GM18858 (cell line): ENCODE measurements at regions not wholly inside any gene's neighbourhood (a gene's known extent, or its start where the extent isn't known, plus 50 kb on each side); places are given as distances from the start of the nearest gene placed in this dataset.
"Not testable (repeated sequence)": the region's sequence is repeated elsewhere in the genome, so short reads cannot be mapped to it uniquely, and the experiment has no call there.

ENCODE experiments used
- ATAC-seq: cut with Tn5 transposase; IDR thresholded peaks from one replicate; pipeline ENCODE4 v1.9.1; 2021; ENCODE audit not compliant: unreplicated experiment

DNA sequence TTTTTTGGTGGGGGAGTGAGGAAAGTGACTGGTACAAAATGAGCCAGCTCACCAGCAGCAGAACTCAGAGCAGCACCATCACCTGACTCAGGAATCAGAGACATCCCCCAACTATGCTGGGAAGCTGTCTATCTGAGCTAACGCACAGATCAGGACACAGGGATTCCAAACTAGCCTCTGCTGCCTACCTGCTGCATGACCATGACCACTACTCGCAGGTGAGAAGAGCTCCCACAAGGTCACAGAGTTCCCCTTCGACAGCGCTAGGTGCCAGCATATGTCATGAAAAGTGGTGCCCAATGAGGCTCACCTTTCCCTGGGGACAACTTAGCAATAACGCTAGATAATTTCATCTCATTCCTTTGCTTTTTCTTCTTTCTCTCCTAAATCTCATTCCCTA is 662.6 kb upstream of the CPEB2 start:
- no peak for ATAC-seq

DNA sequence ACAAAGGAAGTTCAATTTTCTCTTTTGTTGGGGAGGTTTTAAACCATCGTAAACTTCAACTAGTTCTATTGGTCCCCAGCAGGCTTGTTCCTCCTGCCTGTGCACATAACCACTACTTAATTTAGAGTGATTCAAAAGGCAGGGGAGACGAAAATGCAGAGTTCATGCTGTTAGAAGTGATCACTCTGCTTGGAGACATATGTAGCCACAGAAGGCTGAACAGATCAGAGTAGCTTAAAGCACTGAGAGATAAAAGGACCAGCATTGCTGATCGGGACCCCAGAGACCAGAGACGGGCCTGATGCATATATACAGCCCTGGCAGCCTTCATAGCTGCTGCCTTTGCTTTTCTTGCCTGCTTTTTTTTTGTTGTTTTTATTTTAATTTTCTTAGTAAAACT is 662.0 kb upstream of the CPEB2 start:
- ATAC-seq = no peak

DNA sequence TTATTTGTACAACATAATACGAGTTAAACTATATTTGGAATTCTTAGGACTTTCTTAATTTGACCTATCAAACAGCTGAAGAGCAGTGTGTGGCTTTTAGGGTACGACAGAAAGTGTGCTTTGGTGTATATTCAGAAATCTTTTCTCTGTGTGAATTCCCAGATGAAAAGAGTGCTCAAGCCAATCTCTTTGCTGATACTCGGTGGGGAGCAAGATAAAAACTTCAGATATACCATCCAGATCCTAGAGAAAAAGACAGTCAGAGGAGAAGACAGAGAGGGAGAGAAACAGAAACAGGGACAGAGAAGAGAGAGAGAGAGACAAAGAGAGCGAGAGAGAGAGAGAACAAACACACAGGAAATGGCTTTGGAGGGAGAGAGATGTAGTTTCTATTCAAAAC is 658.3 kb upstream of the CPEB2 start:
- ATAC-seq = no peak

DNA sequence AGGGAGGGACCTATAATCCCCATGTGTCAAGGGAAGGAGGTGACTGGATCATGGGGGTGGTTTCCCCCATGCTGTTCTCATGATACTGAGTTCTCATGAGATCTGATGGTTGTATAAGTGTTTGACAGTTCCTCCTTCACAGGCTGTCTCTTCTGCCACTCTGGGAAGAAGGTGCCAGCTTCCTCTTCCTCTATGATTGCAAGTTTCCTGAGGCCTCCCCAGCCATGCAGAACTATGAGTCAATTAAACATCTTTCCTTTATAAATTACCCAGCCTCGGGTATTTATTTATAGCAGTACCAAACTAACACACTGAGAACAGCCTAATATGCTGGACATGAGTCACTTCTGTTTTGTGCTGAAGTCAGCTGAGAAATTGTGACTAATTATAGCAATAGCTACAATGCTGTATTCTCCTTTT is 656.9 kb upstream of the CPEB2 start:
- no peak for ATAC-seq

DNA sequence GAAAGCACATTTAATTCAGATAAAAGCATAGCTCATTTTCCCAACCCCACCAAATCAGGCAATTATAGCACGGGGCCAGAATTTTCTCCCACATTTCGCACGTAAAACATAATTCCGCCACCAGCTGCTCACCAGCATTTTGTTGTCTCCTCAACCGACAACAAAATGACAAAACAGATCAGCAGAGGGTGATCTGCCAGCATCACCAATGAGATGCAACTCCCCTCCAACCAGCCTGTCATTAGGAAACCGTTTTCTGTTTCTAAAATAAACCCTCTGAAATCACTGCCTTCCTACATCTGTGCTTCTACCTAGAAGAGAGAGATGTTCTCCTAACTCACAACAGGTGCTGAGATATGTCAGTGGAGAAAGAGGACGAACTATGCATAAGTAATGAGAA is 654.8 kb upstream of the CPEB2 start:
- ATAC-seq = no peak

DNA sequence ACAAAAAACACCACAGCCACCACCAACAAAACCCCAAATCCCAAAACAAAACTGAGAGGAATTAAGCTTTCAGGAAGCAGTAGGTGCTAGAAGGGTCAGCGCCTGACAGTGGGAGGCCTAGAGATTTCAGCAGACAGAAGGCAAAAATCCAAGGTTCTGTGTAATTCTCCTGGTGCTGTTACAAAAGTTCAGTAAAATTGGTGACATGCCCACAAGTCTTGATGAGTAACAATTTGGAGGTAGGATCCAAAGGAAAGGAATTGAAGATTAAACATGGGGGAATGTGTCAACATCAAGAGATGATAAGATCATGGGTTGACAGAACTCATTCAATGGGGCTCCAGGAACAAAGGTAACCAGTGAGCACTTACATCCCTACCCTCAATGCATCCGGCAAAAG is 653.8 kb upstream of the CPEB2 start:
- no peak for ATAC-seq

DNA sequence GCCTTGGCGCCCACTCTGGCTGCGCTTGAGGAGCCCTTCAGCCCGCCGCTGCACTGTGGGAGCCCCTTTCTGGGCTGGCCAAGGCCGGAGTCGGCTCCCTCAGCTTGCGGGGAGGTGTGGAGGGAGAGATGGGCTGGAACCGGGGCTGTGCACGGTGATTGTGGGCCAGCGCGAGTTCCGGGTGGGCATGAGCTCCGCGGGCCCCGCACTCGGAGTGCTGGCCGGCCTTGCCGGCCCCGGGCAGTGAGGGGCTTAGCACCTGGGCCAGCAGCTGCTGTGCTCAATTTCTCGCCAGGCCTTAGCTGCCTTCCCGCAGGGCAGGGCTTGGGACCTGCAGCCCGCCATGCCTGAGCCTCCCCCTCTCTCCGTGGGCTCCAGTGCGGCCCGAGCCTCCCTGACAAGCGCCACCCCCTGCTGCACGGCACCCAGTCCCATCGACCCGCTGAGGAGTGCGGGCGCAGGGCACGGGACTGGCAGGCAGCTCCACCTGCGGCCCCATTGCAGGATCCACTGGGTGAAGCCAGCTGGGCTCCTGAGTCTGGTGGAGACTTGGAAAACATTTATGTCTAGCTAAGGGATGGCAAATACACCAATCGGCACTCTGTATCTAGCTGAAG is 643.6 kb upstream of the CPEB2 start:
- not testable (repeated sequence) for ATAC-seq

DNA sequence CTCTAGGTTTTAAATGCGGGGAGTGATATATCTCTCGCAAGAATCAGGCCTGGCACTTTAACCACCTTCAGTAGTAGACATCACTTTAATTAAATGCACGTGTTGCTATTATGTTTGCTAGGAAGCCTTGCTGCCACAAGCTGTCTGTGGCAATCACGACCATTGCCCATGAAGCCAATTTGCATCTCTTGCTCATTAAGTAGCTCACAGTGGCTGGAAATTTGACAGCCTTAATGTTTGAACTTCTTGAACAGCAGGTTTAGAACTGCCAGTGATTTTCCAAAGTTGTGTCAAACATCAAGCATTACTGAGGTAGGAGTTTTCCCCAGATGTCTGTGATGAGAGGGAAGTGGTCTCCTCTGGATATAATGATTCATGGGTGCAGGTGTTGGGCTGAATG is 642.3 kb upstream of the CPEB2 start:
- no peak for ATAC-seq

DNA sequence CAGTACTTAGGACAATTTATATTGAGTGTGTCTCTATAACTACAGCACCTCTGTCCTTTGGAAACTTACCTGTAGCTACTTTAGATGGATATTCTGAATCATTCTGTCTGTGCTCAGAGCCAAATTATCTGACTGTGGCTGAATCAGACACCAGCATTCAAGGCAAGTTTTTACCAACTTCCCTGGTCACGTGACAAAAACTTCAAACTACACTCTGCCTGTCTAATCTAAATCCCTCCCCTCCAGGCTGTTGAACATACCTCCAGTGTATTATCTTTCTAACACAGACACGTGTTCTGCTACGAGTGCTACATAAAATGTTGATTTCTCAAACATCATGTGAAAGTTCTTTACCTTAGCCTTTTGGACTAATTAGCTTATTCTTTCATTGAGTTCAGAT is 641.2 kb upstream of the CPEB2 start:
- ATAC-seq = no peak

DNA sequence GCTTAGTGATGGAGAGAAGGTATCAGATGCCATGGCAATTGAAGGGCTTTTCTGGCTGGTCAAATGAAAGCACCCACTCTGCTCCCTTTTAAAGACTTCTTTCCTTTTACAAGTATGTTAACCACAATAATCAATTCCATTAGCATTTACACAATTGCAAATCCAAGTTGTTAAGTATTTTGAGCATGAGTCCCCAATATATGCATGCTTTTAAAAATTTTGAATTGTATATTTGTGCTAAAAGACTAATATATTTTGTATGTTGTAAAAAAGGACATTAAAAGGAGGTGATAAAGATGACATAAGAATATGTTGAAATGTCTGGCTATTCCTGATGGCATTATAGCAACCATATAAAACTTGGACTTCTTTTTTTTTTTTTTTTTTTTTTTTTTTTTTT is 639.9 kb upstream of the CPEB2 start:
- no peak for ATAC-seq

DNA sequence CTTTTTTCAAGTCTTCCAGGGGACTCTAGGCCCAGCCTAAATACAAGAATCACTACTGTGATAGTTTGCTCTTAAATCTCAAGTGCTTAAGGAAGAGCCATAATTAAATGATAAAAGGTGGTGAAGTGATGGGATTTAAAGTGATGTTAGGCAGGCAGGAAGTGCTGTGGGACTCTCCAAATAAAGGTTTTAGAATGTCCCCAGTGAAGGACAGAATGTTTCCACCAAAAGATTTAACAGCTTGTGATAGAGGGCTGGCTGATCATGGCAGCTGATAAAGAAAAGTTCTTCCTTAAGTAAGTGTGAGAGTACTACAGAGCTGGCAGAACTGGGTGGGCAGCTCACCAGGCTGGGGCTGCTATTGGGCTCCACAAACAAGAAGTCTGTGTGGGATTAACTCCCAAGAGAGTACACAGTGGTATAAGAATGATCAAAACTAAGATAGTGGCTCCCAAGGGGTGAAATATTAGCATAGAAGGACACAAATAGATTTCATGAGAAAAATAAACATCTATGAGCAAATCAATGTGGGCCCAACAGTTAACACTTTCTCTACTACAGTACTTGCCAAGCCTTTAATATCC is 637.2 kb upstream of the CPEB2 start:
- no peak for ATAC-seq

DNA sequence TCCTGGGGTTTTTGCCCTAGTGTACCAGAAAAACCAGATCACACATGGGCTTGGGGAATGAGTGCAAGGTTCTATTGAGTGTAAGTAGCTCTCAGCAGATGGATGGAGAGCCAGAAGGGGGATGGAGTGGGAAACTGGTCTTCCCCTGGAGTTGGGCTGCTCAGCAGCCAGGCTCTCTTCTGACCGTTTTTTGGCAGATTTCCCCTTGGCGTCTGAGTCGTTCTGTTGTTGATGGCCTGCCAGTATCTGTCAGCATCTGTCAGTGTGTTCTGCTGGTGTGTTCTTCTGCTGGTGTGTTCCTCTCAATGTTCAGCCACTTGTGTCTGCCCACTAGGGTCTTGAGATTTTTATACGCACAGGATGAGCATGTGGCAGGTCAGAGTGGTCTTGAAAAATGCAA is 633.9 kb upstream of the CPEB2 start:
- no peak for ATAC-seq

DNA sequence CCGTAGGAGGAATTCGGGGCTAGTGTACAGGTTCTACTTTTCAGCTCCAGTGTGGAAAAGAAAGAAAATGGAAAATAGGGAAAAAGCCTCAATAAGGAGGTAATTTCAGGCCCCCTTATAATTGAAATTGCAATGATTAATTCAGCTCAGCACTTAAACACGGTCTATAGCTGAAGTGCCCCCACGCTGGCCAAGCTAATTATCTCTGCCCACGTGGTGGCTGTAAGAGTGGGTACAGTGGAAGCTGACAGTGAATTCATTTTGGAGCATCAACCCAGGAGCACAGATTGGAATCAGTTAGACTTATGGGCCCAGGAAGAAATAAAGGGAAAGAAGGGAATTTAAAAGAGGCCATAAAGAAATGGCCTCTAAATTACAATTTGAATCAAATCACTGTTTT is 631.1 kb upstream of the CPEB2 start:
- ATAC-seq = no peak

DNA sequence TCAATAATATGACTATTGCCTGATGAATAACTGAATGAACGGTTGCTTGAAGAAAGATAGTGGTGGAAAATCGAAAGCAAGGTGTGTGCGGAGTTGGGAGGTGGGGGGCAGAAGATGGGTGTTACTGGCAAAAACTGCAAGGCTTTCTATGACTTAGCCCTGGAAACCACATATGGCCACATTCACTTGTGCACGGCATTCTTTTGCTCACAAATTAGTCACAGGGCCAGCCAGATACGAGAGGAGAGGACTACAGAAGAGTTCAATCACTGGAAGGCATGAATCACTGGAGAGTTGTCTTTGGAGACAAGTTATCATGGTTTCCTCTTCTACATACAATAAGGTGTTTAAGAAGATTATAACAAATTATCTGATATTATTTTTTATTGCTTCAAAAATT is 626.5 kb upstream of the CPEB2 start:
- no peak for ATAC-seq

DNA sequence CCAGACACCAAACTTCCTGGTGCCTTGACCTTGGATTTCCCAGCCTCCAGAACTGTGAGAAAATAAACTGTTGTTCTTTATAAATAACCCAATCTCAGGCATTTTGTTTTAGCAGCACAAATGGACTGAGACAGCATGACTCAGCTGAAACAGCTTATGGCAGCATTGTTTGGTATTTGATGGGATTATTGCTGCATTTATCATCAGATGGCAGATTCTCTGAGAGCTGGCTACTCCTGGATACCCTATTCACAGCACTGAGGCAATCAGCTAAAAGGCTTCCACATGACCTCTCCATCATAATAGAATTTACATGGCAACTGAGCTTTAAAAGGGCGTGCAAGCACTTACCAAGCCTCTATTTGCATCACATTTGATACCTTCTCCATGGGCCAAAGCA is 623.1 kb upstream of the CPEB2 start:
- ATAC-seq = no peak

DNA sequence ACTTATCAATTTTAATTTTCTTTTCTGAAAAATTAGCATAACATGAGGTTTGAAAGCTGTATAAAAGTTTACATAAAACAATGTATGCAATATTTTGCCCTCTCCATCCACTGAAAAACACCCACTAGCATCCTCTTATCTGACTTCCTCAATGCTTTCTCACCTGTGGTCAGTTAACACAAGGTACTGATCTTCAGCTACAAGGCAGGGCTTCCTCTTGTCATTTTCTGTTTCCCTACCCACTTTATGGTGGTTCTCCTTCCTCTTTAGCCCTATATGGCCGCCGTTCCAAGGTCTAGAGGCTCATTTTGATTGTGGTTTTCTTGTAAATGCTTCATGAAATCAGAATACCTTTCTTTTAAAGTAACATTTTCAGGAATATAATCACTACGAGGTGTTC is 618.6 kb upstream of the CPEB2 start:
- no peak for ATAC-seq

DNA sequence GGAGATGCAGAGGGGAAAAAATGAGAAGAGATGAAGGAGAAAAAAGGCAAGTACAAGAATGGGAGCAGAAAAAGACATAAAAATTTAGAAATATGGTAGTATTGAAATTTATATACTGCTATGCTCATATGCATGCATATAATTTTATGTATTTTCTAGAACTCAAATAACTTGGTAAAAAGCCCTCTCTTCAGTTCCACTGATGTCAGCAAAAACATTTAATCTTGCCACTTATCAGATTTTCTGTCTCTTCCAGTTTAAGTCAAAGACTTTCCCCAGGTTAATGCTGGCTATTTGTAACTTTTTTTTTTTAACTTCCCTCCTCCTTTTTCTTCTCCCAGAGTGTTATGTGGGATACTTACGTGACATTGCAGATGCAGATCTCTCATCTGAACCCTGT is 617.5 kb upstream of the CPEB2 start:
- no peak for ATAC-seq

DNA sequence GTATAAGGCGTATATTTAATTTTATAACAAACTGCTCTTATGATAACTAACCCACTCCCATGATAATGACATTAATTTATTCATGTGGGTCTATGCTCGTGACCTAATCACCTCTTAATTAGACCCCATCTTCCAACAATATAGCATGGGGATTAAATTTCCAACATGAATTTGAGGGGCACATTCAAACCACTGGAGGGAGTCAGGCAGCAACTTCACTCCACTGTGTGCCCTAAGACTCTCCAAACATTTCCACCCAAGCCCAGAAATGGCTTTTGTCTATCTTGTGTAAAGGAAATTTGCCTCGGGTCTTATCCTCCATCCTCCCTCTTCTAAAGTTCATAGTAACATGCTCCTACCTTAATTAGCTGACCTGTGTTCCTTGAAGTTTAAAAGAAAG is 616.1 kb upstream of the CPEB2 start:
- no peak for ATAC-seq

DNA sequence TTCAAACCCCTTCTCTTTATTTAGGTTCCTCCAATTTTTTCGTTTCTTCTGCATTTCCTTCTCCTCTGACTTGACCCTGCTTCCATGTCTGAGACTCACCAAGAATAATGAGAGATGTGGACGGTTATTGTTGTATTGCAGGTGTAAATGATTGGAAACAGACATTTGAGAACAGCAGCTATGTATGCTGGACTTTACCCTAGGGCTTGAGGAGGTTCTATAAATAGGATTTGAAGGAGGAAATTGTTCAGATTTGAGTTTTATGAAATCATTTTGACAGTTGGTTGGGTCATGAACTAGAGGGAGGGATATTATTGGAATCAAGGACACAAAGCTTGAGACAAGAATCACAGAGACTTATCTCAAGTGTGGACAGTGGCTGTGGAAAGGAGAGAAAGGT is 614.6 kb upstream of the CPEB2 start:
- ATAC-seq = no peak

DNA sequence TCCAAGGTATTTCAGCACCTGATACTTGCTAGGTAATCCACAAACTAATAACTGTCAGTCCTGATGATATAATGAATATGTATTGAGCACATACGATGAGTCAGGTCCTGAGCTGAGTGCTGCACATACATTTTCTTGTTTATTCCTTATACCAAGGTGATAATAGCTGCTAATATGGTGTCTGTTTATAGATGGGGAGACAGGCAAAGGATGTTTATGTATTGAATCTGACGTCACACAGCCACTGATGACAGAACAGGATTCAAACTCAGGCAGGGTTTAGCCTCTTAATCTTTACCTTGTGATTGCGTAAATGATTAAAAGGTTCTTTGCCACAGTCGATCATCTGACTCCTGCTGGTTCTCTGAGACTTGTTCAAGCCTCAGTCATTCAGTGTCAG is 609.9 kb upstream of the CPEB2 start:
- ATAC-seq = no peak

DNA sequence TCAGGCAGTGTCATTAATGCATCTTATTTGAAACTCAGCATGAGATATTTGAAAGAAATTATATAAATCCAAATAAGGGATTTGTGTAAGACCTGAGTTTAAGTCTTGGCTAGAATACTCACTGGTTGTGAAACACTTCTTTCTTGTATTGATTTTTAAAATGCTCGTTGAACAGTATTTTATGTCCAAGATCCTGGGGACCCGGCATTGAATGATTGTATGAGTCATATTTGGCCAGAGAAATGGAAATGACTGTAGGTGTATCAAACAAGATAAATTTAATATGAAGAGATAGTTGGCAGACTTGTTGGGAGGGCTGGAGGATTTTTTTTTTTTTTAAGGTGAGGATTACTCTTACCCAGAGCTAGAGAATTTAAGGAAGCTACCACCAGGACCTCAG is 606.1 kb upstream of the CPEB2 start:
- no peak for ATAC-seq

DNA sequence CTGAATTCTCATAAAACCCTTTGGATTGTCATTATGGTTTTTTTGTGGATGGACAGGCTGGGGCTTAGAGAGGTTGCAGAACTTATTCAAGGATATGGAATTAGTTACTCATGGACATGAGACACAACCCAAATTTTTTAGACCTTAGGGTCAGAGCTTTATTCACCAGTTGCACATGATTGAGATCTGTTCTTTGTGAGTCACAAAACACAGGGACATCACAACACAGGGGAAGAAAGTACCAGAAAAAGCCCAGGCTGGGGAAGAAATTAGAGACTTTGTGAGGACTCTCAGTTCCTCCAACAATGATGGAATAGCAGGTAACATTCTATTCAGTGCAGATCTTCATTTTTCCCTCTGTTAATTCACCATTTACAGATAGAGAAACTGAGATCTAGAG is 602.4 kb upstream of the CPEB2 start:
- no peak for ATAC-seq

DNA sequence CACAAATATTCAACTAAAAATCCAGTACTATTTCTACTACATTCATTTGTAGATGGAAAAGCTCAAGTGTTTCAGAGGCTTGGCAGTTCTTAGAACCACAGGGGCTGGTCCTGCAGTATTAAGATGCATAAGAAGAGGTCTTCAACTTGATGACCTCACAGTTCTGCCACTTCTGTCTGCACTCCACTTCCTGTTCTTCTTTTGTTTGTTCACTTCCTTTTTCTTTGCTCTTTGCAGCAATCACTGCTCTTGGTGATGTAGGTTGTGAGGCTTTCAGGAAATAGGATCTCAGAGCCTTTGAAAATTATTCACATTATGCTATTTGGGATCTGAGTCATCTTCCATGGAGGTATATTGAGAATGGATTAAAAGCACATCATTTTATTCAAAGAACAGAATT is 602.0 kb upstream of the CPEB2 start:
- ATAC-seq = no peak
